ENCODE measurements at regions not wholly inside any gene's neighbourhood (a gene's known extent, or its start where the extent isn't known, plus 50 kb on each side); places are given as distances from the start of the nearest gene placed in this dataset.

DNA sequence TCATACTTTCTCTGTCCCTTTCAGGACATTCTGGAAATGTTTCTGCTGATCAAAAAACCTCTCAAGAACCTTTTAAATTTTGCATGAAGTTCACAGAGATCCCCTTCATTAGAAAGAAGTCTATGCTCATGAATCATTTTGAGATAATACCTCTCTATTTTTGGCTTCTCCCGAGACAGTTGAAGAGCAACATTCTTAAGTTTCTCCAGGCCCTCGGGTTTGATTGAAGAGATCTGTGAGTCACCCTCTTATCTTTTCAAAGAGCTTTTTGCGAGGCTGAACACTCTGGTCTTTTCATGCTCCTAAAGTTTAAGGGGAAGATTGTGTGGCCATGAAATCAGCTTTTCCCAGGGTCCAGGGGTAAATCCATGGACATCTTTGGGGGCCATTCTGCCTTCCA, 354.2 kb downstream of the FBXO15 start:
- intact Hi-C loops (cut with DNase I) = no loop called here
- no peaks in the 10 kb centered on the region for H3K27me3 ChIP-seq
- no peak overlapping the region for H3K4me3 ChIP-seq
- 38 to 66% methylated on average over 3 of the region's 3 CpGs for WGBS, 2 donors
- no peaks in the 10 kb centered on the region for H3K4me1 ChIP-seq
- no peaks in the 10 kb centered on the region for H3K36me3 ChIP-seq
- H3K27ac ChIP-seq = no peak overlapping the region
- no peaks in the 10 kb centered on the region for H3K9me3 ChIP-seq
- DNase-seq = no peak
- TF ChIP-seq POLR2AphosphoS5 (IDR thresholded peaks at IDR 0.05) (no peak), POLR2A (IDR thresholded peaks at IDR 0.05) (no peak), EP300 (IDR thresholded peaks at IDR 0.05) (no peak)

DNA sequence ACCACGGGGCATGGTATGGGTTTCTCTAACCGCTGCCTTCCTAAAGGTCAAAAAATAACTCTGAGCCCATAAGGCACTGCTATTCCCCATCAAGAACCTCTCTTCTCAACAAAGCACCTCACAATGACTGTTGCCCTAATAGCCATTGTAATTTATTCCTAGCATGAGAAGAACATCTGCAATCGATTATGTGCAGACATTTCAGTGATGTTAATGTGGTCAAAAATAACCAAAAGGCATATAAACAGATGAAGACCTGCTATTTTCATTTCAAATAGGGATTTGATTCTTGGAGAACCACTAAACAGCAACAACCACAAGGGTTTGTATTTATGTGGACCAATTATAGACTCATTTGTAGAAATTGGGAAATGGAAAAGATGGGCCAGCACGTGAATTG, 356.6 kb downstream of the FBXO15 start:
- no peaks in the 10 kb centered on the region for H3K27me3 ChIP-seq
- H3K27ac ChIP-seq = no peak overlapping the region
- H3K9me3 ChIP-seq = no peaks in the 10 kb centered on the region
- DNase-seq = no peak
- H3K4me1 ChIP-seq = no peaks in the 10 kb centered on the region
- intact Hi-C loops (cut with DNase I) = no loop called here
- TF ChIP-seq EP300 (IDR thresholded peaks at IDR 0.05) (no peak), POLR2A (IDR thresholded peaks at IDR 0.05) (no peak), POLR2AphosphoS5 (IDR thresholded peaks at IDR 0.05) (no peak)
- TF ChIP-seq, protein P1, sequence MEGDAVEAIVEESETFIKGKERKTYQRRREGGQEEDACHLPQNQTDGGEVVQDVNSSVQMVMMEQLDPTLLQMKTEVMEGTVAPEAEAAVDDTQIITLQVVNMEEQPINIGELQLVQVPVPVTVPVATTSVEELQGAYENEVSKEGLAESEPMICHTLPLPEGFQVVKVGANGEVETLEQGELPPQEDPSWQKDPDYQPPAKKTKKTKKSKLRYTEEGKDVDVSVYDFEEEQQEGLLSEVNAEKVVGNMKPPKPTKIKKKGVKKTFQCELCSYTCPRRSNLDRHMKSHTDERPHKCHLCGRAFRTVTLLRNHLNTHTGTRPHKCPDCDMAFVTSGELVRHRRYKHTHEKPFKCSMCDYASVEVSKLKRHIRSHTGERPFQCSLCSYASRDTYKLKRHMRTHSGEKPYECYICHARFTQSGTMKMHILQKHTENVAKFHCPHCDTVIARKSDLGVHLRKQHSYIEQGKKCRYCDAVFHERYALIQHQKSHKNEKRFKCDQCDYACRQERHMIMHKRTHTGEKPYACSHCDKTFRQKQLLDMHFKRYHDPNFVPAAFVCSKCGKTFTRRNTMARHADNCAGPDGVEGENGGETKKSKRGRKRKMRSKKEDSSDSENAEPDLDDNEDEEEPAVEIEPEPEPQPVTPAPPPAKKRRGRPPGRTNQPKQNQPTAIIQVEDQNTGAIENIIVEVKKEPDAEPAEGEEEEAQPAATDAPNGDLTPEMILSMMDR (IDR thresholded peaks at IDR 0.05) = no peak
- no peak overlapping the region for H3K4me3 ChIP-seq
- WGBS, 2 donors = 63 to 77% methylated on average over 4 of the region's 4 CpGs
- no peaks in the 10 kb centered on the region for H3K36me3 ChIP-seq

GRCh38 chr18:73790587-73790986, 357.0 kb downstream of the FBXO15 start:
- H3K27ac ChIP-seq = no peak overlapping the region
- H3K4me1 ChIP-seq = no peaks in the 10 kb centered on the region
- 44 to 65% methylated on average over 1 of the region's 1 CpG for WGBS, 2 donors
- H3K27me3 ChIP-seq = no peaks in the 10 kb centered on the region
- DNase-seq = no peak
- intact Hi-C loops (cut with DNase I) = no loop called here
- no peak overlapping the region for H3K4me3 ChIP-seq
- no peaks in the 10 kb centered on the region for H3K9me3 ChIP-seq
- TF ChIP-seq POLR2AphosphoS5 (IDR thresholded peaks at IDR 0.05) (no peak), EP300 (IDR thresholded peaks at IDR 0.05) (no peak), POLR2A (IDR thresholded peaks at IDR 0.05) (no peak)
- TF ChIP-seq, protein P1 (IDR thresholded peaks at IDR 0.05) = no peak
- H3K36me3 ChIP-seq = no peaks in the 10 kb centered on the region

GRCh38 chr18:73787316-73787715, 360.3 kb downstream of the FBXO15 start:
- H3K27ac ChIP-seq = no peak overlapping the region
- H3K9me3 ChIP-seq = no peaks in the 10 kb centered on the region
- no peaks in the 10 kb centered on the region for H3K27me3 ChIP-seq
- H3K36me3 ChIP-seq = no peaks in the 10 kb centered on the region
- intact Hi-C loops (cut with DNase I) = no loop called here
- no peak for DNase-seq
- TF ChIP-seq EP300 (IDR thresholded peaks at IDR 0.05) (no peak), POLR2A (IDR thresholded peaks at IDR 0.05) (no peak), POLR2AphosphoS5 (IDR thresholded peaks at IDR 0.05) (no peak)
- TF ChIP-seq, protein P1 (IDR thresholded peaks at IDR 0.05) = no peak
- H3K4me1 ChIP-seq = no peaks in the 10 kb centered on the region
- WGBS, 2 donors = 92 to 94% methylated on average over 5 of the region's 5 CpGs
- no peak overlapping the region for H3K4me3 ChIP-seq

DNA sequence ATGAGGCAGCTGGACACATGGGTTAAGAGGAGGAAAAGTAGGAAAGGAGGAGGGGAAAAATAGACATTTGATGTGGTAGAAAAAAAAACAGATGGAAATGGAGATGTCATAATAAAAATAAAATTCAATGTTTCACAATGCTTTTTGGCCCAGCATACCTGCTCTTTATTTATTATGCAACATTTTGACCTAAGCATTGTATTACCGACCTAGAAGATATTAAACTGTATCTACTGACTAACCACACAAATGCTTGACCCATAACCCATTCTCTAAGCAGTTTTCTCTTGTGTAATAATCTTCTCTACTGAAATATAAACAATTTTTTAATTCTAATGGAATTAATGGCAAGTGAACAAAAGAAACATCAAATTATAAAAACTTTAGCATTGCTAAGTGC, 362.3 kb downstream of the FBXO15 start:
- H3K27me3 ChIP-seq = no peaks in the 10 kb centered on the region
- no peaks in the 10 kb centered on the region for H3K36me3 ChIP-seq
- 71 to 75% methylated on average over 1 of the region's 1 CpG for WGBS, 2 donors
- no peaks in the 10 kb centered on the region for H3K4me1 ChIP-seq
- H3K27ac ChIP-seq = no peak overlapping the region
- intact Hi-C loops (cut with DNase I) = no loop called here
- no peaks in the 10 kb centered on the region for H3K9me3 ChIP-seq
- no peak overlapping the region for H3K4me3 ChIP-seq
- TF ChIP-seq POLR2A (IDR thresholded peaks at IDR 0.05) (no peak), POLR2AphosphoS5 (IDR thresholded peaks at IDR 0.05) (no peak), EP300 (IDR thresholded peaks at IDR 0.05) (no peak)
- TF ChIP-seq, protein P1 (IDR thresholded peaks at IDR 0.05) = no peak
- no peak for DNase-seq
